ENCODE measurements at regions not wholly inside any gene's neighbourhood (a gene's known extent, or its start where the extent isn't known, plus 50 kb on each side); places are given as distances from the start of the nearest gene placed in this dataset.

DNA sequence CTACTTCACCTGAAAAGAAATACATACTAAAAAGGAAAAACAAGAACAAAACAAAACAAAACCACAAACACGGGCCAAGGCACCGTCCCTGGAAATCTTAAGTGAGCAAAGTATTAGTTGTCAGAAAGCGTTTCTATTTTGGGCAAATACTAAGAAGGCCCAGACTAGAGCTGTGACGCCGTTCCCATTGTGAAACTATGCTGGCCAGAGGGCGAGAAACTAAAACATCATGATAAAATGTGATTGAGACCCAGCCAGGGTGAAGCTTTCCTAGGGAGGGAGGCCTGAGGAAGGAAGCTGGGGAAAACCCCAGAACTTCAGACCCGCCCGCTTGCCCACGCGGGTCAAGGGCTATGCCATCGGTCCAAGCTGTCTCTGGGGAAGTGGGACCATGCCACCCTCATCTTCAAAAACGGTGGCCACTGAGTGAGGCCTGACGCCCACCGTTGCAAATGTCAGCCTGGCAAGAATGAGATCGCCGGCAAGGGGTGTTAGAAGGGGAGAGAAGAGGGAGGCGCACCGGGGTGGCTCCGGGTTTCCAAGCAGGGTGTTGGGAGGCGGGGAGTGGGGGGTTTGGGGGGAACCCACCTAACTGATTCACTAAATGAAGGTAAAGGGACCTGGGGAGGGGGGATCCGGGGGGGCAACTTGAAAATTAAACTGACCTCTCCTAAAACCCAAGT, 1950.9 kb upstream of the DEFB115 start:
- TF ChIP-seq, protein P1, sequence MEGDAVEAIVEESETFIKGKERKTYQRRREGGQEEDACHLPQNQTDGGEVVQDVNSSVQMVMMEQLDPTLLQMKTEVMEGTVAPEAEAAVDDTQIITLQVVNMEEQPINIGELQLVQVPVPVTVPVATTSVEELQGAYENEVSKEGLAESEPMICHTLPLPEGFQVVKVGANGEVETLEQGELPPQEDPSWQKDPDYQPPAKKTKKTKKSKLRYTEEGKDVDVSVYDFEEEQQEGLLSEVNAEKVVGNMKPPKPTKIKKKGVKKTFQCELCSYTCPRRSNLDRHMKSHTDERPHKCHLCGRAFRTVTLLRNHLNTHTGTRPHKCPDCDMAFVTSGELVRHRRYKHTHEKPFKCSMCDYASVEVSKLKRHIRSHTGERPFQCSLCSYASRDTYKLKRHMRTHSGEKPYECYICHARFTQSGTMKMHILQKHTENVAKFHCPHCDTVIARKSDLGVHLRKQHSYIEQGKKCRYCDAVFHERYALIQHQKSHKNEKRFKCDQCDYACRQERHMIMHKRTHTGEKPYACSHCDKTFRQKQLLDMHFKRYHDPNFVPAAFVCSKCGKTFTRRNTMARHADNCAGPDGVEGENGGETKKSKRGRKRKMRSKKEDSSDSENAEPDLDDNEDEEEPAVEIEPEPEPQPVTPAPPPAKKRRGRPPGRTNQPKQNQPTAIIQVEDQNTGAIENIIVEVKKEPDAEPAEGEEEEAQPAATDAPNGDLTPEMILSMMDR (IDR thresholded peaks at IDR 0.05): no peak
- no peak for TF ChIP-seq POLR2A (IDR thresholded peaks at IDR 0.05)

Data from uterus (tissue), 2 donors.